Thymus (tissue), 11 donors: ENCODE measurements at regions not wholly inside any gene's neighbourhood (a gene's known extent, or its start where the extent isn't known, plus 50 kb on each side); places are given as distances from the start of the nearest gene placed in this dataset.
"Not testable (repeated sequence)": the region's sequence is repeated elsewhere in the genome, so short reads cannot be mapped to it uniquely, and the experiment has no call there.

Source experiments
- DNase-seq, 9 donors: peaks; one replicate each; pipeline ENCODE4 v3.0.0-alpha.2; 2013; ENCODE audit warnings: low spot score in 9 of 9, low read depth in 6 of 9, missing footprints in 1 of 9
- H3K27ac ChIP-seq, 2 donors: one replicate each; pipeline ENCODE4 v1.5.1; 2013; ENCODE audit warnings: control low read depth in 1 of 2, low read depth in 1 of 2, low read length in 1 of 2, mild to moderate bottlenecking in 1 of 2, moderate library complexity in 1 of 2
- H3K27me3 ChIP-seq, 2 donors: one replicate each; pipeline ENCODE4 v1.5.1; 2013; ENCODE audit warnings: low read length in 1 of 2; ENCODE audit not compliant: control insufficient read depth in 2 of 2, insufficient read depth in 1 of 2
- H3K36me3 ChIP-seq, 2 donors: one replicate each; pipeline ENCODE4 v1.5.1; 2013; ENCODE audit warnings: low read length in 1 of 2, mild to moderate bottlenecking in 1 of 2, moderate library complexity in 1 of 2; ENCODE audit not compliant: control insufficient read depth in 2 of 2, insufficient read depth in 2 of 2
- H3K4me1 ChIP-seq, 2 donors: one replicate each; pipeline ENCODE4 v1.5.1; 2013; ENCODE audit warnings: low read length in 2 of 2; ENCODE audit not compliant: control insufficient read depth in 2 of 2, insufficient read depth in 2 of 2
- H3K4me3 ChIP-seq, 2 donors: one replicate each; pipeline ENCODE4 v1.5.1; 2013; ENCODE audit warnings: low read length in 2 of 2, control low read depth in 1 of 2, mild to moderate bottlenecking in 1 of 2
- H3K9me3 ChIP-seq, 2 donors: one replicate each; pipeline ENCODE4 v1.5.1; 2013; ENCODE audit warnings: low read length in 1 of 2, mild to moderate bottlenecking in 1 of 2; ENCODE audit not compliant: control insufficient read depth in 2 of 2, insufficient read depth in 1 of 2
- WGBS: extraction: QIAGEN DNeasy Blood & Tissue Kit; methylation state at CpG from one replicate; pipeline ENCODE4 v1.1.7; 2013; 5-methylcytosine and 5-hydroxymethylcytosine counted together
- donor health status: healthy.

DNA sequence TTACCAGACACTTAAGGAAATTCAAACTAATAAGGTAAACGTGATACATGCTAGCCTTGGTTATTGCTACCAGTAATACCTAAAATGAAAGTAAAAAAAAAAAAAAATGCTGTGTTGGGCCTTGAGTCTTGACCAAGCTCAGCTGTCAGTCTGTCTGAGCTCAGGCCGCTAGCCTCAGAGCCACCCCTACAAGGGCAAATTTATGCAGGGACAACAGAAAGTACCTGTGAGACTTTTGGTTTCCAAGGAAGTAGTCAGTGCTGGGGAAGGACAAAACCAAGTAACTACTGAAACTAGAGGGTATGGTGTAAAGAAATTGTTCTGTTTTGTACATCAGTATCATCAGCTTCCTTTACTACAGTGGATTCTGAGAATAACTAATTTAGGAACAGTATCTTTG is 134.3 kb upstream of the SLITRK5 start:
- H3K27me3 ChIP-seq = no peaks in the 10 kb centered on the region
- no peak overlapping the region for H3K4me3 ChIP-seq
- no peak overlapping the region for H3K27ac ChIP-seq
- no peaks in the 10 kb centered on the region for H3K4me1 ChIP-seq
- no peak for DNase-seq
- no peaks in the 10 kb centered on the region for H3K36me3 ChIP-seq
- WGBS = 92% methylated on average over 2 of the region's 2 CpGs
- H3K9me3 ChIP-seq = peaks cover 0 to under 1% of the 10 kb centered on the region in 2 donors

DNA sequence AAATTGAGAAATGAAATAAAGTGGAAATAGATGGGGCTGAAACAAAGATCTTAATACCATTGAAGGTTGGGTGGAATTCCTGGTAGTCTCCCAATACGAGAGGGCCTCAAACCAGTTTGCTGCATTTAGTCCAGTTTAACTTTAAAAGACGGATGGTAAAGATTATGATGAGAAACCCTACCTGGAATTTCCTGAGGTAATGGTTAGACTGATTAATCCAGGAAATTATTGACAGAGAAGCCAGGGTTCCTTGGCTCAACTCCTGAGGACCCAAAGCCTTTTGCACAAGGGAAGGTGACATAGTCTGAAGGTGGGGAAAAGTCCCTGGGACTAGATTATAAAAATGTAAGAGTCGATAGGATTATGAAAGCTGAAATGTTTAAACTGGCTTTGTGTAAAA is 133.2 kb upstream of the SLITRK5 start:
- no peak overlapping the region for H3K27ac ChIP-seq
- H3K4me1 ChIP-seq = no peaks in the 10 kb centered on the region
- WGBS = 93% methylated on average over 3 of the region's 3 CpGs
- H3K27me3 ChIP-seq = no peaks in the 10 kb centered on the region
- peaks cover 0 to 5% of the 10 kb centered on the region in 2 donors for H3K9me3 ChIP-seq
- no peak overlapping the region for H3K4me3 ChIP-seq
- no peak for DNase-seq
- no peaks in the 10 kb centered on the region for H3K36me3 ChIP-seq

DNA sequence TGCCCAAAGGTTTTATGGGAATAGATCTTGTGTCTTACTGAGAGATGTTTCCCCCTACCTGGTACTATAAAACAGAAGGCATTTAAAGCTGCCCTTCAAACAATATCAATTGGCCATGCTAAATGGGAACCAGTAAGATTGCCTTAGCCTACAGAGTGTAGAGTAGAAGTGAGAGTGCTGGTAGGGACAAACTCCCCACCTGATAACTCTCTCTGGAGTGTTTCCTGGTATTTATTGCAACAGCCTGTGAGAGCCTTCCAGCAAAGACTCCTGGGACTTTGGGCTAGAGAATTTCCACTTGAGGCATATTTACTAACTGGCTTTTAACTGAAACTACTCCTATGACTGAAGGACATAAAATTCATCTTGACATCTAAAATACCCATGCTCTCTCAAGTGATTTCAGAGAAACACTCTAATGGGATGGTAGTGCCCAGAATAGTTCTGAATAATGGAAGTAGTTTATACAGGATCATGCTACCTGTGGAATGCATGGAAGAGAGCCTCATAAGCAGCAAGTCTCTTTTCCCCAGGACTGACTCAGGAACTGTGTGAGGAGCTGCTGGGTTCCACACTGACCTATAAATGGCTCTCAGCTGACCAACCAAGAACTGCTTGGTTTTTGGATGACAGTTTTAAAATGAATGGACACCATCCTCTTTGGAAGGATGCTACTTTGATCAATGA is 132.7 kb upstream of the SLITRK5 start:
- DNase-seq = no peak
- no peak overlapping the region for H3K27ac ChIP-seq
- no peaks in the 10 kb centered on the region for H3K27me3 ChIP-seq
- H3K9me3 ChIP-seq = peaks cover 0 to 5% of the 10 kb centered on the region in 2 donors
- no peaks in the 10 kb centered on the region for H3K36me3 ChIP-seq
- no peaks in the 10 kb centered on the region for H3K4me1 ChIP-seq
- H3K4me3 ChIP-seq = no peak overlapping the region

DNA sequence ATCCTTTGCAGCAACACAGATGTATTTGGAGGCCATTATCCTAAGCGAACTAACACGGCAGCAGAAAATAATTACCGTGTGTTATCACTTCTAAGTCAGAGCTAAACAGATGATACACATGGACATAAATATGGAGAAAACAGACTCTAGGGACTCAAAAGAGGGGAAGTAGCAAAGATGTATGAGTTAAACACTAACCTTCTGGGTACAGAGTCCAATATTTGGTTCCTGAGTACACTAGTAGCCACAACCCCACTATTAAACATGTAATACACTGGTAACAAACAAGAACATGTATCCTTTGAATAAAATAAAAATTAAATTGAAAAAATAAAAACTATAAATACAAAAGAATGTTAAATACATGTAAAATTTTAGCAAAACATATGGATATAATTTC is 118.0 kb upstream of the SLITRK5 start:
- WGBS = 96% methylated on average over 3 of the region's 3 CpGs
- Histone ChIP-seq H3K36me3 (no peaks in the 10 kb centered on the region), H3K4me3 (no peak overlapping the region), H3K27ac (no peak overlapping the region), H3K4me1 (no peaks in the 10 kb centered on the region), H3K27me3 (no peaks in the 10 kb centered on the region), H3K9me3 (no peaks in the 10 kb centered on the region)
- no peak for DNase-seq

DNA sequence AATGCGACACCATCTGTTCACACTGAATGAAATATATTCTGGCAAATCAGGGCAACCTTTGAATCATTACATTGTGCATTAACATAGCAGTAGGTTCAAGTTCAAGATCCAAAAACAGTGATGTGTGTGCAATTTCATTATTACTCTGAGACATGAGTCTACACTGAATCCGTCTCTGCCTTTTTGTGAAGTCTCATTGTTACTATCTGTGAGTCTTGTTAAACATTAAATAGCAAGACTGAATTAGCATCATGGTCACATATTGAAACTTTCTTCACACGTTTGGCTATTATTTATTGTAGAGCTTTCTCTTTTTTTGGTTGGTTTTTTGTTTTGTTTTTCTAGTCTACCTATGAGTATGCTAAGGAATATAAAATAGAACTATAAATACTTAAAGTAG is 117.1 kb upstream of the SLITRK5 start:
- no peaks in the 10 kb centered on the region for H3K27me3 ChIP-seq
- no peaks in the 10 kb centered on the region for H3K9me3 ChIP-seq
- no peaks in the 10 kb centered on the region for H3K4me1 ChIP-seq
- no peaks in the 10 kb centered on the region for H3K36me3 ChIP-seq
- no peak for DNase-seq
- 87% methylated on average over 3 of the region's 3 CpGs for WGBS
- no peak overlapping the region for H3K27ac ChIP-seq
- no peak overlapping the region for H3K4me3 ChIP-seq

- Histone ChIP-seq H3K4me1 (no peaks in the 10 kb centered on the region), H3K27ac (no peak overlapping the region), H3K4me3 (no peak overlapping the region), H3K36me3 (no peaks in the 10 kb centered on the region), H3K27me3 (no peaks in the 10 kb centered on the region), H3K9me3 (peaks cover 0 to 10% of the 10 kb centered on the region in 2 donors)
- DNase-seq = no peak
- WGBS = 88% methylated on average over 2 of the region's 2 CpGs
Observed at GRCh38 chr13:87557788-87558187, 113.4 kb upstream of the SLITRK5 start.

- H3K27me3 ChIP-seq, H3K4me1 ChIP-seq, H3K36me3 ChIP-seq, H3K4me3 ChIP-seq, DNase-seq, H3K9me3 ChIP-seq, H3K27ac ChIP-seq: not testable (repeated sequence)
- WGBS = 95% methylated on average over 31 of the region's 31 CpGs
Observed at GRCh38 chr13:87561580-87561979, 109.6 kb upstream of the SLITRK5 start.

DNA sequence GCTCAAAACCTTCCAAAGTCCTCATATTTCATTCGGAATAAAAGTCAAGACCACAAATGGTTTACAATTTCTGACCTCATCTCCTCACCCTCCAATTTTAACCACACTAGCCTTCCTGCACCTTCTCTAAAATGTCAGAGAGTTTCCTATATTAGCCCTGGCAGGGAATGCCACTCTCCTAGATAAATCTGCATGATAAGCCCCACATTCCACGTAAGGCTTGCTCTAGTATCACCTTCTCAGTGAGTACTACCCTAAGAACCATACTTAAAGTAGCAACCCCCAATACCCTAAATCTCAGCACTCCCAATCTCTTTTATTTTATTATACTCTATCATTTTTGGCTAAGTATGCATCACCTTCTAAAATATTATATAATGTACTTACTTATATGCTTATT is 100.5 kb upstream of the SLITRK5 start:
- Histone ChIP-seq H3K4me3 (no peak overlapping the region), H3K36me3 (no peaks in the 10 kb centered on the region), H3K4me1 (no peaks in the 10 kb centered on the region), H3K9me3 (peaks cover 0 to 2% of the 10 kb centered on the region in 2 donors), H3K27me3 (no peaks in the 10 kb centered on the region), H3K27ac (no peak overlapping the region)
- no peak for DNase-seq
- WGBS = 74% methylated on average over 2 of the region's 2 CpGs

DNA sequence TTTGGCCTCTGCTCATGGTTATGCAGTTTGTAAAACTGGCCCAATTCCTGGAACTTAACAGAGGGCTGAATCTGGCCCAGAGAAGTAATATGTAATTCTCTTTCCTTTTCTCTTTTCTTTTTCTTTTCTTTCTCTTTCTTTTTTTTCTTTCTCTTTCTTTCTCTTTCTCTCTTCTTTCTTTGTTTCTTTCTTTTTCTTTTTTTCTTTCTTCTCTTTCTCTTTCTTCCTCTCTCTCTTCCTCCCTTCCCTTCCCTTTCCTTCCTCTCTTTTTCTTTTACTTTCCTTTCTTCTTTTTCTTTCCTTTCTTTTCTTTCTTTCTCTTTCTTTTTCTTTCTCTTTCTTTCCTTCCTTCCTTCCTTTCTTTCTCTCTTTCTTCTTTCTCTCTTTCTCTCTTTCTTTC is 88.8 kb upstream of the SLITRK5 start:
- Histone ChIP-seq H3K36me3 (no peaks in the 10 kb centered on the region), H3K4me1 (no peaks in the 10 kb centered on the region), H3K27ac (no peak overlapping the region), H3K4me3 (no peak overlapping the region), H3K27me3 (no peaks in the 10 kb centered on the region), H3K9me3 (no peaks in the 10 kb centered on the region)
- DNase-seq = no peak

GRCh38 chr13:87590518-87590917 is 80.7 kb upstream of the SLITRK5 start:
- Histone ChIP-seq H3K4me3 (no peak overlapping the region), H3K36me3 (no peaks in the 10 kb centered on the region), H3K9me3 (no peaks in the 10 kb centered on the region), H3K4me1 (no peaks in the 10 kb centered on the region), H3K27ac (no peak overlapping the region), H3K27me3 (no peaks in the 10 kb centered on the region)
- DNase-seq = no peak
- WGBS = 97% methylated on average over 1 of the region's 1 CpG
